Stomach (tissue), 8 donors: ENCODE measurements at regions not wholly inside any gene's neighbourhood (a gene's known extent, or its start where the extent isn't known, plus 50 kb on each side); places are given as distances from the start of the nearest gene placed in this dataset.

Source experiments
- DNase-seq, 2 donors: peaks; one replicate each; pipeline versions ENCODE4 v3.0.0 to v3.0.0-alpha.2; 2013 to 2019
- H3K27ac ChIP-seq, 5 donors: fragments of 200-600 bp in 4 of 5; sonication (generic) in 4 of 5; one replicate each; pipeline ENCODE4 v1.5.1; 2013 to 2019; ENCODE audit warnings: mild to moderate bottlenecking in 1 of 5, moderate library complexity in 1 of 5
- H3K27me3 ChIP-seq, 3 donors: fragments of 200-600 bp; sonication (generic); one replicate each; pipeline ENCODE4 v1.5.1; 2017 to 2019; ENCODE audit warnings: mixed run types in 1 of 3
- H3K36me3 ChIP-seq, 4 donors: fragments of 200-600 bp; sonication (generic); 1 replicate in 3 of 4; 2 replicates in 1 of 4; pipeline ENCODE4 v1.5.1; 2016 to 2019
- H3K4me1 ChIP-seq, 4 donors: fragments of 200-600 bp; sonication (generic); one replicate each; pipeline ENCODE4 v1.5.1; 2016 to 2019
- H3K4me3 ChIP-seq, 4 donors: fragments of 200-600 bp; sonication (generic) in 3 of 4; one replicate each; pipeline ENCODE4 v1.5.1; 2016 to 2019; ENCODE audit warnings: mild to moderate bottlenecking in 1 of 4
- H3K9me3 ChIP-seq, 4 donors: fragments of 200-600 bp; sonication (generic); one replicate each; pipeline ENCODE4 v1.5.1; 2016 to 2019
- EP300 ChIP-seq: sonication (generic); formaldehyde crosslinking; IDR thresholded peaks from one replicate; pipeline ENCODE4 v1.6.1; 2017; ENCODE audit warnings: antibody characterized with exemption
- POLR2A ChIP-seq, 4 donors: fragments of 450-650 bp; IDR thresholded peaks; one replicate each; pipeline ENCODE4 v1.6.1; 2016; ENCODE audit warnings: antibody characterized with exemption in 4 of 4, control low read depth in 2 of 4, mild to moderate bottlenecking in 1 of 4, moderate library complexity in 1 of 4
- POLR2AphosphoS5 ChIP-seq, 3 donors: sonication (generic); formaldehyde crosslinking; IDR thresholded peaks; one replicate each; pipeline ENCODE4 v1.6.1; 2016; ENCODE audit warnings: antibody characterized with exemption in 3 of 3
- WGBS, 5 donors: extraction: QIAGEN DNeasy Blood & Tissue Kit in 3 of 5; methylation state at CpG; one replicate each; pipeline versions ENCODE4 v1.1.5 to v1.1.7; 2013 to 2018; 5-methylcytosine and 5-hydroxymethylcytosine counted together
- intact Hi-C: fragments of 100-400 bp; cut with DNase I; formaldehyde crosslinking; loops from one replicate; pipeline ENCODE4 v1.15.1; 2023; ENCODE audit warnings: low total_unique reads
- TF ChIP-seq, protein P1 (sequence below), 7 experiments: fragments of 450-650 bp in 4 of 7; fragments of 200-600 bp in 3 of 7; sonication (generic) in 3 of 7; IDR thresholded peaks; one replicate each; pipeline ENCODE4 v1.5.1; 2016 to 2019; ENCODE audit warnings: antibody characterized with exemption in 7 of 7, control low read depth in 2 of 7, mild to moderate bottlenecking in 1 of 7
- donor health status: healthy with polysubstance abuse.
- donor health status: Bipolar disorder and iron deficiency.
- donor health status: healthy.

DNA sequence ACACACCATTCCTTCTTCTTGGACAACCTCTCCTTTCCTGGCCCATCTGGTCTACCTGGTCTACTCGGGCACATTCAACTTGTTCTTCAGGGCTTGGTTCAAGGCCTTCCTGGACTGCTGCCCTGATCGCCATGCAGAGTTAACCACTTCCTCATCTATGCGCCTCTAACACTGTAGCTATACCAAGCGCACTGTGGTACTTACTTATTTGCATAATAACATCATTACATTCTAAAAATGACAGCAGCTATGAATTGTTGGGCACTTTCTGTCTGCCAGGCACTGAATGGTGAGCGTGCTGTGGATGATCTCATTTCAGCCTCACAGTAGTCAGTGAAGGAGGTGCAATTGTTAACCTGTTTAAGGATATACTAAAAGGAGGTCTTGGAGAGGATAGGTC, 66.9 kb upstream of the SDK2 start:
- DNase-seq: no peak
- intact Hi-C loops: loop anchor here (5.0 to 10.0 kb wide), 2 partner anchors 136 to 274 kb away; no protein-coding TSS in a partner anchor

GRCh38 chr17:73711916-73712315, 67.7 kb upstream of the SDK2 start:
- intact Hi-C loops: loop anchor here (5.0 to 10.0 kb wide), 2 partner anchors 137 to 275 kb away; no protein-coding TSS in a partner anchor
- H3K4me1 ChIP-seq: peaks cover 0 to 6% (median 0%) of the 10 kb centered on the region in 4 donors
- DNase-seq: no peak
- no peak overlapping the region for H3K4me3 ChIP-seq
- H3K27me3 ChIP-seq: peaks cover 0 to 76% (median 8%) of the 10 kb centered on the region in 3 donors
- 79 to 89% (median 84%) methylated on average over 6 to 8 of the region's 8 CpGs for WGBS, 5 donors
- H3K36me3 ChIP-seq: no peaks in the 10 kb centered on the region
- TF ChIP-seq, protein P1, sequence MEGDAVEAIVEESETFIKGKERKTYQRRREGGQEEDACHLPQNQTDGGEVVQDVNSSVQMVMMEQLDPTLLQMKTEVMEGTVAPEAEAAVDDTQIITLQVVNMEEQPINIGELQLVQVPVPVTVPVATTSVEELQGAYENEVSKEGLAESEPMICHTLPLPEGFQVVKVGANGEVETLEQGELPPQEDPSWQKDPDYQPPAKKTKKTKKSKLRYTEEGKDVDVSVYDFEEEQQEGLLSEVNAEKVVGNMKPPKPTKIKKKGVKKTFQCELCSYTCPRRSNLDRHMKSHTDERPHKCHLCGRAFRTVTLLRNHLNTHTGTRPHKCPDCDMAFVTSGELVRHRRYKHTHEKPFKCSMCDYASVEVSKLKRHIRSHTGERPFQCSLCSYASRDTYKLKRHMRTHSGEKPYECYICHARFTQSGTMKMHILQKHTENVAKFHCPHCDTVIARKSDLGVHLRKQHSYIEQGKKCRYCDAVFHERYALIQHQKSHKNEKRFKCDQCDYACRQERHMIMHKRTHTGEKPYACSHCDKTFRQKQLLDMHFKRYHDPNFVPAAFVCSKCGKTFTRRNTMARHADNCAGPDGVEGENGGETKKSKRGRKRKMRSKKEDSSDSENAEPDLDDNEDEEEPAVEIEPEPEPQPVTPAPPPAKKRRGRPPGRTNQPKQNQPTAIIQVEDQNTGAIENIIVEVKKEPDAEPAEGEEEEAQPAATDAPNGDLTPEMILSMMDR (IDR thresholded peaks at IDR 0.05): no peak
- TF ChIP-seq EP300: no peak
- no peak for TF ChIP-seq POLR2A (IDR thresholded peaks at IDR 0.05)
- no peak for TF ChIP-seq POLR2AphosphoS5 (IDR thresholded peaks at IDR 0.05)
- H3K27ac ChIP-seq: no peak overlapping the region
- peaks cover 0 to 9% (median 6%) of the 10 kb centered on the region in 4 donors for H3K9me3 ChIP-seq

More for the DNA sequence above, 66.9 kb upstream of the SDK2 start:
- Histone ChIP-seq H3K9me3 (peaks cover 0 to 9% (median 6%) of the 10 kb centered on the region in 4 donors), H3K4me3 (no peak overlapping the region), H3K4me1 (peaks cover 0 to 6% (median 0%) of the 10 kb centered on the region in 4 donors), H3K27me3 (peaks cover 0 to 70% (median 8%) of the 10 kb centered on the region in 3 donors), H3K36me3 (no peaks in the 10 kb centered on the region), H3K27ac (no peak overlapping the region)
- TF ChIP-seq POLR2A (IDR thresholded peaks at IDR 0.05) (no peak), EP300 (no peak), POLR2AphosphoS5 (IDR thresholded peaks at IDR 0.05) (no peak)
- TF ChIP-seq, protein P1 (IDR thresholded peaks at IDR 0.05): no peak
- 52 to 62% (median 60%) methylated on average over 5 of the region's 5 CpGs for WGBS, 5 donors

GRCh38 chr17:73713136-73713535, 68.9 kb upstream of the SDK2 start:
- Histone ChIP-seq H3K4me1 (peaks cover 0 to 6% (median under 1%) of the 10 kb centered on the region in 4 donors), H3K9me3 (no peaks in the 10 kb centered on the region), H3K4me3 (no peak overlapping the region), H3K36me3 (no peaks in the 10 kb centered on the region), H3K27ac (no peak overlapping the region), H3K27me3 (peaks cover 0 to 68% (median 8%) of the 10 kb centered on the region in 3 donors)
- intact Hi-C loops: loop anchor here (5.0 to 10.0 kb wide), 2 partner anchors 138 to 276 kb away; no protein-coding TSS in a partner anchor
- WGBS, 5 donors: 21 to 39% (median 33%) methylated on average over 9 of the region's 9 CpGs
- no peak for TF ChIP-seq POLR2A (IDR thresholded peaks at IDR 0.05)
- TF ChIP-seq EP300: no peak
- DNase-seq: no peak

- TF ChIP-seq, protein P1 (IDR thresholded peaks at IDR 0.05): no peak
- no peak for TF ChIP-seq POLR2AphosphoS5 (IDR thresholded peaks at IDR 0.05)
- no peak for TF ChIP-seq EP300
- no peak for TF ChIP-seq POLR2A (IDR thresholded peaks at IDR 0.05)
- Histone ChIP-seq H3K27ac (no peak overlapping the region), H3K4me3 (no peak overlapping the region), H3K36me3 (no peaks in the 10 kb centered on the region), H3K27me3 (peaks cover 0 to 50% (median 8%) of the 10 kb centered on the region in 3 donors), H3K4me1 (peaks cover 6 to 24% (median 11%) of the 10 kb centered on the region in 4 donors), H3K9me3 (no peaks in the 10 kb centered on the region)
- DNase-seq: no peak
- WGBS, 5 donors: 66 to 75% (median 68%) methylated on average over 10 of the region's 10 CpGs
- intact Hi-C loops: loop anchor here (10.0 kb wide), 1 partner anchor 141 kb away; no protein-coding TSS in a partner anchor
Observed at GRCh38 chr17:73715769-73716168, 71.5 kb upstream of the SDK2 start.

DNA sequence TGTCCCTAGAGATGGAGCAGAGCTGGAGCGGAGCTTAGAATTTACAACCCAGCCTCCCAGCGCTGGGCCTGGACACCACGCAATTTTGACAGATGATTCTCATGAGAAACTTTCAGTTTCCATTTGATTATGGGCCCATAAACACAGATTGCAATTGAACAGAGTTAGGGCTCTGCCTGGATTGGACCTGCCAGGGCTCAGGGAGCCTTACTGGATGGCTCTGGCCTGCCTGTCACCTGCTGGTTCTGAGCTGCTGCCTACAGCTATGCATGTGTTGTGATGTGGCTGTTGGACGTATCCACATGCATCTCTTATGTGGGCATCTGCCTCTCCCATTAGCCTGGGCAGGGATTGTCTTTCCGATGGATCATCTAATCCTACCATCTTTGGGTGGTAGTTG, 73.4 kb upstream of the SDK2 start:
- DNase-seq: no peak
- Histone ChIP-seq H3K9me3 (no peaks in the 10 kb centered on the region), H3K4me1 (peaks cover 6 to 24% (median 11%) of the 10 kb centered on the region in 4 donors), H3K27ac (no peak overlapping the region), H3K36me3 (no peaks in the 10 kb centered on the region), H3K27me3 (peaks cover 0 to 32% (median under 1%) of the 10 kb centered on the region in 3 donors), H3K4me3 (no peak overlapping the region)
- intact Hi-C loops: loop anchor here (10.0 kb wide), 1 partner anchor 143 kb away; no protein-coding TSS in a partner anchor
- TF ChIP-seq, protein P1 (IDR thresholded peaks at IDR 0.05): no peak
- TF ChIP-seq POLR2AphosphoS5 (IDR thresholded peaks at IDR 0.05) (no peak), POLR2A (IDR thresholded peaks at IDR 0.05) (no peak), EP300 (no peak)
- whole genome bisulfite sequencing, 5 donors: 67 to 95% (median 82%) methylated on average over 5 of the region's 5 CpGs
